Cardiac muscle cell (in vitro differentiated cells and primary cell): ENCODE measurements at regions not wholly inside any gene's neighbourhood (a gene's known extent, or its start where the extent isn't known, plus 50 kb on each side); places are given as distances from the start of the nearest gene placed in this dataset.

Experiments used
- DNase-seq, 2 donors: peaks; one replicate each; pipeline versions ENCODE4 v3.0.0 to v3.0.0-alpha.2; 2010 to 2017; ENCODE audit warnings: low read depth in 1 of 2, low spot score in 1 of 2
- H3K27ac ChIP-seq: fragments of 200-600 bp; sonication (generic); 2 replicates; pipeline ENCODE4 v1.5.1; 2016
- H3K27me3 ChIP-seq: fragments of 200-600 bp; sonication (generic); 2 replicates; pipeline ENCODE4 v1.6.0; 2016; ENCODE audit warnings: control low read depth
- H3K36me3 ChIP-seq: fragments of 200-600 bp; sonication (generic); 2 replicates; pipeline ENCODE4 v1.5.1; 2016; ENCODE audit warnings: control low read depth
- H3K4me1 ChIP-seq: fragments of 200-600 bp; sonication (generic); 2 replicates; pipeline ENCODE4 v1.8.1; 2017; ENCODE audit warnings: low read depth, mild to moderate bottlenecking, mixed run types
- H3K4me3 ChIP-seq: fragments of 200-600 bp; sonication (generic); 2 replicates; pipeline ENCODE4 v1.5.1; 2016; ENCODE audit warnings: mild to moderate bottlenecking
- H3K9me3 ChIP-seq: fragments of 200-600 bp; sonication (generic); 2 replicates; pipeline ENCODE4 v1.5.1; 2017; ENCODE audit warnings: low read depth, mild to moderate bottlenecking, control low read depth
- TF ChIP-seq, protein P1 (sequence below): IDR thresholded peaks from 2 replicates; pipeline ENCODE4 v1.5.1; 2012; ENCODE audit warnings: low read depth, mild to moderate bottlenecking, low read length

DNA sequence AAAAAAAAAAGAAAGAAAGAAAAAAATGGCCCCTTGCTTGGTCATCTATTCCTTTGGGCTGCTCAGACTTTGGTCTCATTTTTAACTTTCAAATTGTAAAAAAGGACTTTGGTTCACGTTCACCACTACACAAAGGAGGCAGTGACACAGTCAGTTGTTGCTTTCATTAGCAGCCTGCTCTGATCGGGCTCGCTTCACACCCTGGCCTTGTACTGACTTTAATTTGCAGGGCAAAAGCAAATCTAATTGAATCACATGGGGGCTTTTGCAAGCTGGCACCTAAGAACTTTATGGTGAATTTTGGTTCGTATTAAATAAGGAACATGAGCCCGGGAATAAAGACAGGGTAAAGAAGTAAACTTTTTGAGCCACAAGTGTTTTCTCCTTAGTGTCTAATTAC is 103.6 kb upstream of the CDH11 start:
- no peaks in the 10 kb centered on the region for H3K4me1 ChIP-seq
- TF ChIP-seq, protein P1, sequence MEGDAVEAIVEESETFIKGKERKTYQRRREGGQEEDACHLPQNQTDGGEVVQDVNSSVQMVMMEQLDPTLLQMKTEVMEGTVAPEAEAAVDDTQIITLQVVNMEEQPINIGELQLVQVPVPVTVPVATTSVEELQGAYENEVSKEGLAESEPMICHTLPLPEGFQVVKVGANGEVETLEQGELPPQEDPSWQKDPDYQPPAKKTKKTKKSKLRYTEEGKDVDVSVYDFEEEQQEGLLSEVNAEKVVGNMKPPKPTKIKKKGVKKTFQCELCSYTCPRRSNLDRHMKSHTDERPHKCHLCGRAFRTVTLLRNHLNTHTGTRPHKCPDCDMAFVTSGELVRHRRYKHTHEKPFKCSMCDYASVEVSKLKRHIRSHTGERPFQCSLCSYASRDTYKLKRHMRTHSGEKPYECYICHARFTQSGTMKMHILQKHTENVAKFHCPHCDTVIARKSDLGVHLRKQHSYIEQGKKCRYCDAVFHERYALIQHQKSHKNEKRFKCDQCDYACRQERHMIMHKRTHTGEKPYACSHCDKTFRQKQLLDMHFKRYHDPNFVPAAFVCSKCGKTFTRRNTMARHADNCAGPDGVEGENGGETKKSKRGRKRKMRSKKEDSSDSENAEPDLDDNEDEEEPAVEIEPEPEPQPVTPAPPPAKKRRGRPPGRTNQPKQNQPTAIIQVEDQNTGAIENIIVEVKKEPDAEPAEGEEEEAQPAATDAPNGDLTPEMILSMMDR = no peak

DNA sequence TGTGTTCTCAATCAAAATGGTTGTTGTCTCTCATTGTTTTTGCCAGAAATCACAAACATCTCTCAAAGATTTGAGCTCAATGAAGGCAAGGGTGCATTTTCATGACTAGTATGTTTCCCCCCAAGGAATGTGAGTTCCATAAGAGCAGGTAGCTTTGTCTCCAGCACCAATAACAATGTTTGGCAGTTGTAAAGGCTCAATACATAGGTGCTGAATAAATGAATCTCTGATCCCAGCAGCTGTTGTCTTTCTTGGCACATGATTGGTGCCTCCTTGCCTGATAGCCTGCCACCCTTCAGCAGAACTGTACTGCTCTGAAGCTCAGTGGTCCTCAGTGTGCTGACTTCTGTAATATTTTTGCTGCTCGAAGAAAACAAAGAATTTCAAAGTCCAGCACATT is 103.1 kb upstream of the CDH11 start:
- TF ChIP-seq, protein P1 = no peak
- Histone ChIP-seq H3K4me3 (no peak overlapping the region), H3K9me3 (no peaks in the 10 kb centered on the region), H3K27me3 (peaks cover 32% of the 10 kb centered on the region), H3K4me1 (no peaks in the 10 kb centered on the region), H3K36me3 (no peaks in the 10 kb centered on the region), H3K27ac (no peak overlapping the region)
- DNase-seq = no peak

More for the DNA sequence above, 103.6 kb upstream of the CDH11 start:
- no peak for DNase-seq
- Histone ChIP-seq H3K9me3 (no peaks in the 10 kb centered on the region), H3K4me3 (no peak overlapping the region), H3K27me3 (peaks cover 32% of the 10 kb centered on the region), H3K27ac (no peak overlapping the region), H3K36me3 (no peaks in the 10 kb centered on the region)

DNA sequence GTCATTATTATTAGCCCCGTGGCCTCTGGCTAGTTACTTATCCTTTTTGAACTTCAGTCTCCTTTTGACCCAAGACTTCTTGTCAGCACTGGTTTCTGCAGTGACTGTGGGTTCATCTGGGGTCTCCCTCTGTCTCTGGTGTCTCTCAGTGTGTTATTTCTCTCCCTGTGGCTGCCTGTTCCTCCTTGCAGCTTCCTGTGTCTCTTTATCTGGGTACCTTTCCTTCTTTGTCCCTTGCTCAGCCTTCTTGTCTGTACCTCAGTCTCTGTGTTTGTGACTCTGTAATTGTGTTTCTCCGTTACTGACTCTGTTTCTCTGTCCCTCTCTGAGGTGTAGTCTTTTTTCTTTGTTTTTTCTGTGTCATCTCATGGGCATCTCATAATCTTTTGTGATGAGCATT is 102.6 kb upstream of the CDH11 start:
- TF ChIP-seq, protein P1 = no peak
- DNase-seq = no peak
- Histone ChIP-seq H3K4me1 (no peaks in the 10 kb centered on the region), H3K9me3 (no peaks in the 10 kb centered on the region), H3K27ac (no peak overlapping the region), H3K4me3 (no peak overlapping the region), H3K27me3 (peaks cover 35% of the 10 kb centered on the region), H3K36me3 (no peaks in the 10 kb centered on the region)

DNA sequence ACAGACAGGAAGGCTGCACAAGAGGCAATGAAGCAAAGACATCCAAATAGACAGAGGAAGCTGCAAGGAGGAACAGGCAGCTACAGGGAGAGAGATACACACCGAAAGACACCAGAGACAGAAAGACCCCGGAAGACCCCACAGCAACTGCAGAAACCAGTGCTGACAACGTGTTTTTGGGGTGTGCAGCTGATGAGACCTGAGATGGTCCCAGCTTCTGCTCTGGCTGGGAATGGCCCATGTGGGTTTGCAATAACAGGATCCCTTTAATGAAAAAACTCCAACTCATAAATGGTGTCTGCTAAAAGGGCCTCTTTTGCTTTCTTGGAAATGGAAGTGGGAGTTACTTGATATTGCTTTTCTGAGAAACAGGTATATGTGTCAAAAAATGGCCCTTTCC is 101.5 kb upstream of the CDH11 start:
- DNase-seq = no peak
- Histone ChIP-seq H3K27me3 (peaks cover 41% of the 10 kb centered on the region), H3K36me3 (no peaks in the 10 kb centered on the region), H3K4me3 (no peak overlapping the region), H3K9me3 (no peaks in the 10 kb centered on the region), H3K27ac (no peak overlapping the region), H3K4me1 (no peaks in the 10 kb centered on the region)
- TF ChIP-seq, protein P1 = no peak

DNA sequence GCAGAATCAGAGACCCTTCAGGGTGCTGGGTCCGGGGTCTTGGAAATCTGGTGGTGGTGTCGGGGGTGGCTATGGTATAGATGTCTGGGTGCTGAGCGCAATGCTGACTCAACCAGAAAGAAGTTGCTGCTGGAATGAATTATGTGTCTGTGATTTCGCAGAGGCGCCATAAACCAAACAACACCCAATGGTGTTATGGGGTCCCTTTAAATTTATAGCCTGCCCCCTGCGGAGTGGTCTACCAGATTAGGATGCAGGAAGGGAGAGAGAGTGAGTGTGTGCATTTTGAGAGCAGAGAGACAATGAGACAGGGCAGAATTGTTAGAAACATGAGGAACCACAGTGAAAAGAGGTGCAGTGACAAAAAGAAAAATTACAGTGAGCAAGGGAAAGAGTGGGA is 100.7 kb upstream of the CDH11 start:
- H3K27me3 ChIP-seq = peaks cover 45% of the 10 kb centered on the region
- TF ChIP-seq, protein P1 = no peak
- H3K36me3 ChIP-seq = no peaks in the 10 kb centered on the region
- H3K27ac ChIP-seq = no peak overlapping the region
- H3K9me3 ChIP-seq = no peaks in the 10 kb centered on the region
- no peaks in the 10 kb centered on the region for H3K4me1 ChIP-seq
- no peak for DNase-seq
- no peak overlapping the region for H3K4me3 ChIP-seq

DNA sequence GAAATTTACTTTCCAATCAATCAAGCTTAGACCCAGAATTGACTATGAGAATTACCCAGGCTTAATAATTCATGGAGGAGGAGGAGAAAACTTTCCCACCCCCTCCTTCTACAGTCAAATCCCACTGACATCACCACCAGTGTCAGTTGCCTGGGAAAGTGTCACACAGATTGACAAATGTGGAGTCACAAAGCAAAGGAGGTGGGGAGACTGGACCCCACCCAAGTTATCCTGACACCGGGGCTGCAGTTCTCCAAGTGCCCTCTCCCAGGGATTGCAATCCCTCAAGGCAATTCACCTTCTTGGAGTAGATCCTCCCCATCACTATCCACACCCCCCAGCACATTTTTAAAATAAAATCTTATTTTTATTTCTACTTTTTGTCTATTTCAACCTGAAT is 100.2 kb upstream of the CDH11 start:
- Histone ChIP-seq H3K27me3 (peaks cover 48% of the 10 kb centered on the region), H3K4me1 (no peaks in the 10 kb centered on the region), H3K4me3 (no peak overlapping the region), H3K27ac (no peak overlapping the region), H3K9me3 (no peaks in the 10 kb centered on the region), H3K36me3 (no peaks in the 10 kb centered on the region)
- no peak for DNase-seq
- TF ChIP-seq, protein P1 = no peak
